ENCODE measurements at regions not wholly inside any gene's neighbourhood (a gene's known extent, or its start where the extent isn't known, plus 50 kb on each side); places are given as distances from the start of the nearest gene placed in this dataset.

DNA sequence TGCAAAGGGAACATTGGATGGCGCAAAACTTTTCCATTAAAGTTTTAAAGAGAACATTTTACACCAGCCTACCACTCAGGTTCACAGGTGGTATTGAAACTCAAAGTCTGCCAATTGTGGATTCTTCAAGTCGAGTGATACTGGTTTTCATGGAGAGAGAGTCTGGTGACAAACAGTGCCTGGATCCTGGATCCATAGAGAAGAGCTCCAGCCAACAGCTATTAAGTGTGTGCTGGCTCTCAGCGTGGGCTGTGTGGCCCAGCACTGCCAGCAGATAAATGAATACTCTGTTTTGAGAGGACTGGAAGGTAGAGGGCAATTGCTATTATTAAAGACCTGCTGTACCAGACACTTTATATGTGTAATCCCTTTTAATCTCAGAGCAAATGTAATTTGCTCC is 118.9 kb upstream of the SYT6 start:
- WGBS, 2 experiments (ENCODE audit: extremely low coverage in 2 of 2, insufficient read length in 1 of 2), result 15% methylated on average over 2 of the region's 3 CpGs; no CpG with 5 or more reads in 1 of the 2 experiments
- POLR2A ChIA-PET (ENCODE audit: unreplicated experiment), result no interaction called here

More for the DNA sequence above, 118.9 kb upstream of the SYT6 start:
- no peak overlapping the region for H4K91ac ChIP-seq (ENCODE audit: insufficient read depth, low read depth, low read length)
- H4K5ac ChIP-seq (ENCODE audit: low read depth, low read length), result no peak overlapping the region
- no peak overlapping the region for H3K4ac ChIP-seq (ENCODE audit: low read depth, low read length)
- no peaks in the 10 kb centered on the region for H3K9me3 ChIP-seq (ENCODE audit: control insufficient read depth, insufficient read depth, low read length)
- H4K20me1 ChIP-seq (ENCODE audit: insufficient read depth, low read length), result no peaks in the 10 kb centered on the region
- H3K9me1 ChIP-seq (ENCODE audit: insufficient read depth, low read length), result no peaks in the 10 kb centered on the region
- no peak overlapping the region for H4K8ac ChIP-seq (ENCODE audit: low read depth in 2 of 2, low read length in 2 of 2)
- no peak overlapping the region for H2BK5ac ChIP-seq (ENCODE audit: low read depth, low read length, poor library complexity, severe bottlenecking)
- no peak overlapping the region for H2AK9ac ChIP-seq (replicated peaks; ENCODE audit: low read depth, low read length, poor library complexity)
- no peak overlapping the region for H3K4me3 ChIP-seq (ENCODE audit: insufficient read depth, low read depth, low read length)
- H3K27ac ChIP-seq (ENCODE audit: insufficient read depth, low read length), result no peak overlapping the region
- CTCF ChIA-PET, result interaction anchor here (1.2 kb wide), 1 partner anchor 294 kb away, joined by 3 read pairs; no protein-coding TSS in a partner anchor
- no peak overlapping the region for H3K56ac ChIP-seq (ENCODE audit: extremely low read depth, insufficient read depth, low read length)
- H3K14ac ChIP-seq (replicated peaks; ENCODE audit: low read depth, low read length), result no peak overlapping the region
- H2AFZ ChIP-seq (replicated peaks; ENCODE audit: low read length, poor library complexity), result no peak overlapping the region
- H3K4me2 ChIP-seq (ENCODE audit: low read depth, low read length), result no peak overlapping the region
- H3K4me1 ChIP-seq (ENCODE audit: control insufficient read depth, insufficient read depth, low read length), result no peaks in the 10 kb centered on the region
- no peak overlapping the region for H3K23ac ChIP-seq (ENCODE audit: low read depth, low read length)
- no peaks in the 10 kb centered on the region for H3K36me3 ChIP-seq (ENCODE audit: control insufficient read depth, insufficient read depth, low read length)
- H3K79me1 ChIP-seq (ENCODE audit: low read depth in 1 of 2, low read length in 2 of 2), result no peaks in the 10 kb centered on the region
- TF ChIP-seq MAZ (IDR thresholded peaks at IDR 0.05; ENCODE audit: borderline replicate concordance, low read depth, low read length), result no peak
- TF ChIP-seq CHD1 (IDR thresholded peaks at IDR 0.05; ENCODE audit: low read depth, low read length), result no peak
- TF ChIP-seq MAFK (IDR thresholded peaks at IDR 0.05; ENCODE audit: low read depth, low read length), result no peak
- no peak for TF ChIP-seq NFE2L2 (IDR thresholded peaks at IDR 0.05; ENCODE audit: low read depth, low read length)
- TF ChIP-seq RCOR1 (IDR thresholded peaks at IDR 0.05; ENCODE audit: insufficient replicate concordance, low read length), result no peak
- TF ChIP-seq, protein P1, sequence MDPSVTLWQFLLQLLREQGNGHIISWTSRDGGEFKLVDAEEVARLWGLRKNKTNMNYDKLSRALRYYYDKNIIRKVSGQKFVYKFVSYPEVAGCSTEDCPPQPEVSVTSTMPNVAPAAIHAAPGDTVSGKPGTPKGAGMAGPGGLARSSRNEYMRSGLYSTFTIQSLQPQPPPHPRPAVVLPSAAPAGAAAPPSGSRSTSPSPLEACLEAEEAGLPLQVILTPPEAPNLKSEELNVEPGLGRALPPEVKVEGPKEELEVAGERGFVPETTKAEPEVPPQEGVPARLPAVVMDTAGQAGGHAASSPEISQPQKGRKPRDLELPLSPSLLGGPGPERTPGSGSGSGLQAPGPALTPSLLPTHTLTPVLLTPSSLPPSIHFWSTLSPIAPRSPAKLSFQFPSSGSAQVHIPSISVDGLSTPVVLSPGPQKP (IDR thresholded peaks at IDR 0.05; ENCODE audit: borderline replicate concordance, low read depth, low read length), result no peak
- no peak for TF ChIP-seq POLR2A (IDR thresholded peaks at IDR 0.05; ENCODE audit: low read depth, low read length)
- no peak for TF ChIP-seq RAD21 (IDR thresholded peaks at IDR 0.05; ENCODE audit: low read length)
- TF ChIP-seq RFX5 (IDR thresholded peaks at IDR 0.05; ENCODE audit: low read depth, low read length), result no peak
- no peak for TF ChIP-seq MXI1 (IDR thresholded peaks at IDR 0.05; ENCODE audit: borderline replicate concordance, low read depth, low read length)
- TF ChIP-seq, protein P2, sequence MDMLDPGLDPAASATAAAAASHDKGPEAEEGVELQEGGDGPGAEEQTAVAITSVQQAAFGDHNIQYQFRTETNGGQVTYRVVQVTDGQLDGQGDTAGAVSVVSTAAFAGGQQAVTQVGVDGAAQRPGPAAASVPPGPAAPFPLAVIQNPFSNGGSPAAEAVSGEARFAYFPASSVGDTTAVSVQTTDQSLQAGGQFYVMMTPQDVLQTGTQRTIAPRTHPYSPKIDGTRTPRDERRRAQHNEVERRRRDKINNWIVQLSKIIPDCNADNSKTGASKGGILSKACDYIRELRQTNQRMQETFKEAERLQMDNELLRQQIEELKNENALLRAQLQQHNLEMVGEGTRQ (IDR thresholded peaks at IDR 0.05; ENCODE audit: low read depth, low read length), result no peak
- H2BK15ac ChIP-seq (ENCODE audit: low read depth, low read length), result no peak overlapping the region
- H3K27me3 ChIP-seq (ENCODE audit: control insufficient read depth, insufficient read depth, low read length), result peaks cover 25% of the 10 kb centered on the region
- H3K9ac ChIP-seq (ENCODE audit: low read depth, low read length), result no peak overlapping the region
- BruUV-seq (replicated peaks), result no TSS peak
- ATAC-seq (ENCODE audit: low read depth) (no peak), DNase-seq (no peak)
- H2BK120ac ChIP-seq (ENCODE audit: low read depth, low read length), result no peak overlapping the region
- no peak overlapping the region for H3K18ac ChIP-seq (ENCODE audit: low read depth, low read length)
- intact Hi-C loops (cut with micrococcal nuclease), result no loop called here
- dilution Hi-C loops (cut with HindIII; ENCODE audit: low sequenced_read_pairs, unreplicated experiment), result no loop called here
- in situ Hi-C loops (cut with MboI; ENCODE audit: low sequenced_read_pairs), result no loop called here
- no peak overlapping the region for H2AK5ac ChIP-seq (ENCODE audit: low read depth, low read length)
- H2BK20ac ChIP-seq (ENCODE audit: low read depth, low read length), result no peak overlapping the region

Measured in IMR-90 (cell line).